ENCODE measurements at regions not wholly inside any gene's neighbourhood (a gene's known extent, or its start where the extent isn't known, plus 50 kb on each side); places are given as distances from the start of the nearest gene placed in this dataset.

GRCh38 chr5:133839721-133840120 lies 128.7 kb downstream of the C5orf15 start:
- WGBS, 2 donors, result 28 to 44% methylated on average over 3 of the region's 3 CpGs

GRCh38 chr5:133839090-133839489 lies 129.3 kb downstream of the C5orf15 start:
- no peaks in the 10 kb centered on the region for H3K27me3 ChIP-seq
- no peak overlapping the region for H3K27ac ChIP-seq
- H3K4me1 ChIP-seq, result no peaks in the 10 kb centered on the region
- TF ChIP-seq EP300 (IDR thresholded peaks at IDR 0.05) (no peak), CTCF (IDR thresholded peaks at IDR 0.05) (no peak), POLR2A (IDR thresholded peaks at IDR 0.05) (no peak)
- WGBS, 2 donors, result 91 to 94% methylated on average over 3 of the region's 3 CpGs
- DNase-seq (ENCODE audit: low spot score in 2 of 2), result no peak
- H3K9me3 ChIP-seq, result peaks cover 0 to 4% (median 0%) of the 10 kb centered on the region in 4 donors
- no peak overlapping the region for H3K4me3 ChIP-seq
- H3K36me3 ChIP-seq, result no peaks in the 10 kb centered on the region

More at GRCh38 chr5:133839721-133840120, 128.7 kb downstream of the C5orf15 start:
- no peaks in the 10 kb centered on the region for H3K27me3 ChIP-seq
- no peaks in the 10 kb centered on the region for H3K36me3 ChIP-seq
- no peak for TF ChIP-seq POLR2A (IDR thresholded peaks at IDR 0.05)
- TF ChIP-seq CTCF (IDR thresholded peaks at IDR 0.05), result no peak
- TF ChIP-seq EP300 (IDR thresholded peaks at IDR 0.05), result no peak
- no peak overlapping the region for H3K4me3 ChIP-seq
- peaks cover 0 to 4% (median 0%) of the 10 kb centered on the region in 4 donors for H3K9me3 ChIP-seq
- no peaks in the 10 kb centered on the region for H3K4me1 ChIP-seq
- no peak overlapping the region for H3K27ac ChIP-seq
- DNase-seq (ENCODE audit: low spot score in 2 of 2), result no peak

- Histone ChIP-seq H3K36me3 (no peaks in the 10 kb centered on the region), H3K4me3 (no peak overlapping the region), H3K27ac (no peak overlapping the region), H3K9me3 (peaks cover 0 to 4% (median 0%) of the 10 kb centered on the region in 4 donors), H3K27me3 (no peaks in the 10 kb centered on the region), H3K4me1 (no peaks in the 10 kb centered on the region)
- TF ChIP-seq POLR2A (IDR thresholded peaks at IDR 0.05) (no peak), CTCF (IDR thresholded peaks at IDR 0.05) (no peak), EP300 (IDR thresholded peaks at IDR 0.05) (no peak)
- 75 to 82% methylated on average over 3 of the region's 3 CpGs for WGBS, 2 donors
- DNase-seq (ENCODE audit: low spot score in 2 of 2), result no peak
Observed at GRCh38 chr5:133838286-133838685, 130.1 kb downstream of the C5orf15 start.

- Histone ChIP-seq H3K4me3 (no peak overlapping the region), H3K27ac (no peak overlapping the region), H3K4me1 (no peaks in the 10 kb centered on the region), H3K9me3 (peaks cover 0 to 1% (median 0%) of the 10 kb centered on the region in 4 donors), H3K36me3 (no peaks in the 10 kb centered on the region), H3K27me3 (no peaks in the 10 kb centered on the region)
- 67 to 71% methylated on average over 12 of the region's 12 CpGs for WGBS, 2 donors
- DNase-seq (ENCODE audit: low spot score in 2 of 2), result no peak
- no peak for TF ChIP-seq CTCF (IDR thresholded peaks at IDR 0.05)
- no peak for TF ChIP-seq POLR2A (IDR thresholded peaks at IDR 0.05)
- no peak for TF ChIP-seq EP300 (IDR thresholded peaks at IDR 0.05)
Observed at GRCh38 chr5:133831491-133832224, 136.8 kb downstream of the C5orf15 start.

- no peaks in the 10 kb centered on the region for H3K36me3 ChIP-seq
- 93 to 97% methylated on average over 3 of the region's 3 CpGs for WGBS, 2 donors
- H3K9me3 ChIP-seq, result no peaks in the 10 kb centered on the region
- H3K27ac ChIP-seq, result no peak overlapping the region
- no peaks in the 10 kb centered on the region for H3K27me3 ChIP-seq
- no peak for DNase-seq (ENCODE audit: low spot score in 2 of 2)
- H3K4me1 ChIP-seq, result no peaks in the 10 kb centered on the region
- TF ChIP-seq EP300 (IDR thresholded peaks at IDR 0.05), result no peak
- TF ChIP-seq CTCF (IDR thresholded peaks at IDR 0.05), result no peak
- TF ChIP-seq POLR2A (IDR thresholded peaks at IDR 0.05), result no peak
- H3K4me3 ChIP-seq, result no peak overlapping the region
Observed at GRCh38 chr5:133830911-133831310, 137.5 kb downstream of the C5orf15 start.

All from tibial nerve (tissue), 4 donors.